ENCODE measurements at regions not wholly inside any gene's neighbourhood (a gene's known extent, or its start where the extent isn't known, plus 50 kb on each side); places are given as distances from the start of the nearest gene placed in this dataset.

GRCh38 chr6:81838031-81838430 is 85.5 kb upstream of the TENT5A start:
- no peak overlapping the region for H3K27ac Mint-ChIP-seq
- H3K9me3 Mint-ChIP-seq, result peaks cover 4% of the 10 kb centered on the region; the same call in 1 of the 2 replicates

GRCh38 chr6:81834141-81834681 is 81.7 kb upstream of the TENT5A start:
- Mint-ChIP-seq H3K36me3 (ENCODE audit: low read depth) (no peaks in the 10 kb centered on the region), H3K4me1 (ENCODE audit: low read depth) (peaks cover 30% of the 10 kb centered on the region), H3K4me3 (peak overlapping the region; percentile 34; the same call in 1 of the 2 replicates), H3K27me3 (ENCODE audit: insufficient read depth) (no peaks in the 10 kb centered on the region), H3K27ac (peak overlapping the region; percentile 90), H3K9me3 (peaks cover 4% of the 10 kb centered on the region; the same call in 1 of the 2 replicates)
- TF ChIP-seq CTCF (IDR thresholded peaks at IDR 0.05), result no peak
- DNase-seq, result peak; percentile 76

More at GRCh38 chr6:81838031-81838430, 85.5 kb upstream of the TENT5A start:
- DNase-seq, result peak; percentile 1
- no peaks in the 10 kb centered on the region for H3K36me3 Mint-ChIP-seq (ENCODE audit: low read depth)
- TF ChIP-seq CTCF (IDR thresholded peaks at IDR 0.05), result no peak
- H3K4me3 Mint-ChIP-seq, result no peak overlapping the region
- peaks cover 30% of the 10 kb centered on the region for H3K4me1 Mint-ChIP-seq (ENCODE audit: low read depth)
- H3K27me3 Mint-ChIP-seq (ENCODE audit: insufficient read depth), result no peaks in the 10 kb centered on the region

- Mint-ChIP-seq H3K27me3 (ENCODE audit: insufficient read depth) (no peaks in the 10 kb centered on the region), H3K4me1 (ENCODE audit: low read depth) (peaks cover 25% of the 10 kb centered on the region), H3K9me3 (peaks cover 4% of the 10 kb centered on the region), H3K36me3 (ENCODE audit: low read depth) (no peaks in the 10 kb centered on the region), H3K4me3 (no peak overlapping the region), H3K27ac (no peak overlapping the region)
- no peak for DNase-seq
- no peak for TF ChIP-seq CTCF (IDR thresholded peaks at IDR 0.05)
These were observed 79.8 kb upstream of the TENT5A start for GRCh38 chr6:81832304-81832703.

- TF ChIP-seq CTCF (IDR thresholded peaks at IDR 0.05), result no peak
- Mint-ChIP-seq H3K36me3 (ENCODE audit: low read depth) (peaks cover 7% of the 10 kb centered on the region), H3K4me1 (ENCODE audit: low read depth) (peaks cover 25% of the 10 kb centered on the region), H3K27me3 (ENCODE audit: insufficient read depth) (no peaks in the 10 kb centered on the region), H3K27ac (no peak overlapping the region), H3K9me3 (peaks cover 13% of the 10 kb centered on the region), H3K4me3 (no peak overlapping the region)
- DNase-seq, result no peak
These were observed 78.8 kb upstream of the TENT5A start for GRCh38 chr6:81831274-81831673.

GRCh38 chr6:81826784-81827183 is 74.3 kb upstream of the TENT5A start:
- Mint-ChIP-seq H3K4me3 (no peak overlapping the region), H3K27ac (no peak overlapping the region), H3K4me1 (ENCODE audit: low read depth) (no peaks in the 10 kb centered on the region), H3K36me3 (ENCODE audit: low read depth) (peaks cover 12% of the 10 kb centered on the region), H3K9me3 (peaks cover 10% of the 10 kb centered on the region), H3K27me3 (ENCODE audit: insufficient read depth) (0 out of 2 replicates have a peak, but pooled peaks cover 2% of the 10 kb centered on the region)
- no peak for DNase-seq
- no peak for TF ChIP-seq CTCF (IDR thresholded peaks at IDR 0.05)
